Endothelial cell (in vitro differentiated cells): ENCODE measurements at regions not wholly inside any gene's neighbourhood (a gene's known extent, or its start where the extent isn't known, plus 50 kb on each side); places are given as distances from the start of the nearest gene placed in this dataset.

ENCODE experiments used
- DNase-seq: peaks from one replicate; pipeline ENCODE4 v3.0.0; 2021; ENCODE audit warnings: low spot score
- H3K27ac Mint-ChIP-seq: one replicate; pipeline ENCODE4 v1.8.0; 2021; ENCODE audit warnings: mixed read lengths, inconsistent platforms; ENCODE audit not compliant: unreplicated experiment
- H3K27me3 Mint-ChIP-seq: one replicate; pipeline ENCODE4 v1.8.0; 2021; ENCODE audit warnings: mild to moderate bottlenecking, moderate library complexity, mixed read lengths, inconsistent platforms; ENCODE audit not compliant: unreplicated experiment
- H3K36me3 Mint-ChIP-seq: one replicate; pipeline ENCODE4 v1.8.0; 2021; ENCODE audit warnings: mild to moderate bottlenecking, low read depth, mixed read lengths, inconsistent platforms; ENCODE audit not compliant: unreplicated experiment
- H3K4me1 Mint-ChIP-seq: one replicate; pipeline ENCODE4 v1.8.0; 2021; ENCODE audit warnings: mild to moderate bottlenecking, mixed read lengths, inconsistent platforms; ENCODE audit not compliant: unreplicated experiment
- H3K4me3 Mint-ChIP-seq: one replicate; pipeline ENCODE4 v1.8.0; 2021; ENCODE audit warnings: mild to moderate bottlenecking, mixed read lengths, inconsistent platforms; ENCODE audit not compliant: unreplicated experiment
- H3K9me3 Mint-ChIP-seq: one replicate; pipeline ENCODE4 v1.8.0; 2021; ENCODE audit warnings: mixed read lengths, inconsistent platforms; ENCODE audit not compliant: unreplicated experiment
- TF ChIP-seq, protein P1 (sequence below): fragments of 200-600 bp; sonication (generic); IDR thresholded peaks from one replicate; pipeline ENCODE4 v1.5.0; 2021; ENCODE audit warnings: antibody characterized with exemption; ENCODE audit not compliant: unreplicated experiment

DNA sequence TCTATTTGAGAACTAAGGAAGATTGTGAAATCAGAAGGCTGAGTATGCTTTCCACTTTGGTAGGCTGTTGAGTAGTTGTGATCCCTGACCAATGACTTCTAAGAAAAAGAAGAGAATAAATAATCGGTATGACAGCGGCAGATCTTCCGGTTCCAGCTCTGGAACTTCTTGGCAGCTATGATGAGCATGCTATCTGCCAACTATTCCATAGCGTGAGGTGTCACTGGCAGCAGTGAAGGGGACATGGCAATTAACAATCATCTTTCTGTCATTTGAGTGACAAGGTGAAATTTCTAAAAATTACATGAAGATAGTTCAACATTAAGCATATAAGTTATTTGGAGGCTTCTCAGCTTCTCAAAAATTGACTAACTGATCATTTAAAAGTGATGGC, 140.1 kb upstream of the NETO1 start:
- Mint-ChIP-seq H3K4me3 (no peak overlapping the region), H3K27me3 (peaks cover 3% of the 10 kb centered on the region), H3K36me3 (no peaks in the 10 kb centered on the region), H3K27ac (no peak overlapping the region), H3K9me3 (no peaks in the 10 kb centered on the region), H3K4me1 (no peaks in the 10 kb centered on the region)
- TF ChIP-seq, protein P1, sequence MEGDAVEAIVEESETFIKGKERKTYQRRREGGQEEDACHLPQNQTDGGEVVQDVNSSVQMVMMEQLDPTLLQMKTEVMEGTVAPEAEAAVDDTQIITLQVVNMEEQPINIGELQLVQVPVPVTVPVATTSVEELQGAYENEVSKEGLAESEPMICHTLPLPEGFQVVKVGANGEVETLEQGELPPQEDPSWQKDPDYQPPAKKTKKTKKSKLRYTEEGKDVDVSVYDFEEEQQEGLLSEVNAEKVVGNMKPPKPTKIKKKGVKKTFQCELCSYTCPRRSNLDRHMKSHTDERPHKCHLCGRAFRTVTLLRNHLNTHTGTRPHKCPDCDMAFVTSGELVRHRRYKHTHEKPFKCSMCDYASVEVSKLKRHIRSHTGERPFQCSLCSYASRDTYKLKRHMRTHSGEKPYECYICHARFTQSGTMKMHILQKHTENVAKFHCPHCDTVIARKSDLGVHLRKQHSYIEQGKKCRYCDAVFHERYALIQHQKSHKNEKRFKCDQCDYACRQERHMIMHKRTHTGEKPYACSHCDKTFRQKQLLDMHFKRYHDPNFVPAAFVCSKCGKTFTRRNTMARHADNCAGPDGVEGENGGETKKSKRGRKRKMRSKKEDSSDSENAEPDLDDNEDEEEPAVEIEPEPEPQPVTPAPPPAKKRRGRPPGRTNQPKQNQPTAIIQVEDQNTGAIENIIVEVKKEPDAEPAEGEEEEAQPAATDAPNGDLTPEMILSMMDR = no peak
- no peak for DNase-seq

DNA sequence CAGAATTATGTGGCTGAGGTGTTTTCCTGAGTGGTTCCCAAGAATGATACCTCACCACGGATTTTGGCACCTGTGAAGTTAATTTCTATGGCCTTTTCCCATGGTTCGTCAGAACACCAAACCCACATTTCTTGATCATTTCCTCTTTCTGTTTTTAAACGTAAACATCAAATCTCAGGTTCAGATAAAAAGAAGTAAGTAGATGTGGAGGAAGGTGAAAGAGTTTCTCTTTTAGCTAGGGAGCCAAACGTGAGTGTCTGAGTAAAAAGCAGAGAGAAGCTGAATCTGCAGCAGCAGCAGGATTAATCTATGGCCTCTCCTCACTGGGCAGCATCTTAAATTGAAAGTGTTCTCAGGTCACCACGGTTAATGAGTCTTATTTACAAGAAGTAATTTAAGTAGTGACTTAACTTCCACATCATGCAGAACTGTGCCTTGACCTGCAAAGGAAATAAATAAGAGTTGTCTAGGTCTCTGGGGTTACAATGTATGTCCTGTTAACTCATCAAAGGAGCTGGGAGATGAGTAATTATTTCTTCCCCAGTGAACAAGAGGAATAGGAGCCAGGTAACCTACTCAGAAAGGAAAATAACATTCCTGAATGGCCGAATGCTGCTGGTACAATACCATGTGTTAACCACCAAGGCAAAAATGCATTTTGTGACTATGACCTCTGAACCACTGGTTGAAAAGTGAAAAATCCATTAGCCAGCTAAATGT, 139.6 kb upstream of the NETO1 start:
- H3K4me3 Mint-ChIP-seq = no peak overlapping the region
- TF ChIP-seq, protein P1 = no peak
- H3K27me3 Mint-ChIP-seq = peaks cover 3% of the 10 kb centered on the region
- DNase-seq = no peak
- no peaks in the 10 kb centered on the region for H3K4me1 Mint-ChIP-seq
- no peaks in the 10 kb centered on the region for H3K9me3 Mint-ChIP-seq
- H3K27ac Mint-ChIP-seq = no peak overlapping the region
- H3K36me3 Mint-ChIP-seq = no peaks in the 10 kb centered on the region

DNA sequence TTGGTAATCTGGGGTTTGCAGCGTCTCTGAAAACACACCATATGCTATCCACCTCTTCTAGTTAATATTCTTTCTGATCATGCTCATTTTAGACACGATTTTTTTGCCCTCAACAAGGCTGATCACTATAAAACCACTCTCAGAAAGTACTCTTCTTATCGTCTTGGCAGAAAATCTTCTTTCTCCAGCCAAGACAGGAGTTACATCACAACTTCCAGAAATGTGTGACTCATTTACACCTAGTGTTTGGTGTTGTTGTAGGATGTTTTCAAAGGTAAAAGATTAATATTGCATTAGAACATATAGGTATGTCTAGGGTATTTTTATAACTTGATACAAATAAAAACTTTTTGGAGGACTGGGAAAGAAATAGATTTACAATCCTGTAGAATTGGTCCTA, 138.5 kb upstream of the NETO1 start:
- TF ChIP-seq, protein P1 = no peak
- no peak overlapping the region for H3K4me3 Mint-ChIP-seq
- H3K4me1 Mint-ChIP-seq = no peaks in the 10 kb centered on the region
- no peak overlapping the region for H3K27ac Mint-ChIP-seq
- DNase-seq = no peak
- H3K27me3 Mint-ChIP-seq = peaks cover under 1% of the 10 kb centered on the region
- H3K9me3 Mint-ChIP-seq = no peaks in the 10 kb centered on the region
- no peaks in the 10 kb centered on the region for H3K36me3 Mint-ChIP-seq

DNA sequence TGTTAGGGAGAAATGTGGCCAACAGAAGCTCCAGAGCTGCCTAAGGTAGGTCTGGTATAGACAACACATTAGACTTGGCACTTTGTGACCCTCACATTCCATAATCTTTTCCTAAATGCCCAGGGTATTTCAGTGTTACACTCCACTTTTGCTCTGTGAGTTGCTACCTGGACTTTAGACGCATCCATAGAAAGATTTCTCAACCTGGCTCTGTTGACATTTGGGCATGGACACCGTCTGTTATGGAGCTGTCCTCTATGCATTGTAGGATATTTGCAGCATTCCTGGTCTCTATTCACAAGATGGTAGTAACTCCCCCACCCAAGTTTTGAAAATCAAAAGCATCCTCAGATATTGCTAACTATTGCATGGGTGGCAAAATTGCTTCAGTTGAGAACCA, 136.5 kb upstream of the NETO1 start:
- Mint-ChIP-seq H3K36me3 (no peaks in the 10 kb centered on the region), H3K9me3 (no peaks in the 10 kb centered on the region), H3K27me3 (no peaks in the 10 kb centered on the region), H3K27ac (no peak overlapping the region), H3K4me1 (no peaks in the 10 kb centered on the region), H3K4me3 (no peak overlapping the region)
- no peak for DNase-seq
- TF ChIP-seq, protein P1 = no peak

DNA sequence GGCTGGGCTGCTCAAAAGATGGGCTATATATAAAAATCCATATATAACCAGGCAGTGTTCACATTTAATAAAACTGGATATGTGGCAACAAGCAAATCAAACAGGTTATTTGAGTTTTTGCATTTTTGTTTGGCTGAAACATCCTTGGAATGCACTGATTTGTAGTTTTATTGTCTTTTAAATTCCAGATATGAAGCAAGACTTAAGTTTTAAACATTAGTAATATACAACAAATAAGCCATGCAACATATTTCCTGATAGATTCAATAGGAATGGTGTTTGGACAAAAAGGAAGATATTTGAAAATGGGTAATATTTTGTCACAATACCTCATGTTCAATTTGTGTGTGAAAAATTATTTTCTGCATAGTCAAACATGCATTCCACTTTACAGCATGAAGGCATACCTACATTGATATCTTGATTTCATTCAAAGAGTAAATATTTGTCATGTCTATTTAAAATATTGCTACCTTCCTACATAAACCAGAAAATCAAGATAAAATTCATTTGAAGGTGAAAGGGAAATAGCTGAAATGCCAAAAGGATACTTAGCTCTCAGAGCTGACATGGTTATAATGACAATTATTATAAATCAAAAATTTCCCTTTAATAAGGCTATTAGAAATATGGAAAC, 132.3 kb upstream of the NETO1 start:
- H3K27ac Mint-ChIP-seq = no peak overlapping the region
- TF ChIP-seq, protein P1 = no peak
- H3K27me3 Mint-ChIP-seq = peaks cover 2% of the 10 kb centered on the region
- H3K9me3 Mint-ChIP-seq = no peaks in the 10 kb centered on the region
- H3K4me1 Mint-ChIP-seq = no peaks in the 10 kb centered on the region
- DNase-seq = no peak
- H3K36me3 Mint-ChIP-seq = no peaks in the 10 kb centered on the region
- no peak overlapping the region for H3K4me3 Mint-ChIP-seq
